Progenitor cell of endocrine pancreas (in vitro differentiated cells): ENCODE measurements at regions not wholly inside any gene's neighbourhood (a gene's known extent, or its start where the extent isn't known, plus 50 kb on each side); places are given as distances from the start of the nearest gene placed in this dataset.

ENCODE experiments used
- DNase-seq: peaks from one replicate; pipeline ENCODE4 v3.0.0; 2021; ENCODE audit warnings: low spot score; ENCODE audit not compliant: unreplicated experiment
- H3K27ac Mint-ChIP-seq: 2 replicates; pipeline ENCODE4 v1.8.0; 2021; ENCODE audit warnings: mild to moderate bottlenecking, moderate library complexity, mixed read lengths
- H3K27me3 Mint-ChIP-seq: 2 replicates; pipeline ENCODE4 v1.8.0; 2021; ENCODE audit warnings: mixed read lengths
- H3K36me3 Mint-ChIP-seq: 2 replicates; pipeline ENCODE4 v1.8.0; 2022; ENCODE audit warnings: mixed read lengths; ENCODE audit not compliant: insufficient read depth
- H3K4me1 Mint-ChIP-seq: 2 replicates; pipeline ENCODE4 v1.8.0; 2021; ENCODE audit warnings: low read depth, mixed read lengths
- H3K4me3 Mint-ChIP-seq: 2 replicates; pipeline ENCODE4 v1.8.0; 2021; ENCODE audit warnings: low read depth, mild to moderate bottlenecking, moderate library complexity, mixed read lengths
- H3K9me3 Mint-ChIP-seq: 2 replicates; pipeline ENCODE4 v1.8.0; 2021; ENCODE audit warnings: low read depth, mixed read lengths
- CTCF ChIP-seq: fragments of 200-600 bp; sonication (generic); IDR thresholded peaks from one replicate; pipeline ENCODE4 v1.5.0; 2021; ENCODE audit warnings: antibody characterized with exemption, mild to moderate bottlenecking; ENCODE audit not compliant: unreplicated experiment

GRCh38 chr1:115190540-115191170 is 101.4 kb upstream of the TSPAN2 start:
- TF ChIP-seq CTCF, result no peak
- no peak overlapping the region for H3K27ac Mint-ChIP-seq
- peaks cover 8% of the 10 kb centered on the region for H3K4me1 Mint-ChIP-seq
- DNase-seq, result no peak
- H3K27me3 Mint-ChIP-seq, result no peaks in the 10 kb centered on the region
- no peak overlapping the region for H3K4me3 Mint-ChIP-seq
- no peaks in the 10 kb centered on the region for H3K36me3 Mint-ChIP-seq
- H3K9me3 Mint-ChIP-seq, result peaks cover 6% of the 10 kb centered on the region

- Mint-ChIP-seq H3K4me1 (peaks cover 8% of the 10 kb centered on the region), H3K27me3 (no peaks in the 10 kb centered on the region), H3K9me3 (peaks cover 6% of the 10 kb centered on the region), H3K36me3 (no peaks in the 10 kb centered on the region), H3K4me3 (no peak overlapping the region), H3K27ac (no peak overlapping the region)
- DNase-seq, result no peak
- no peak for TF ChIP-seq CTCF
These were observed 100.7 kb upstream of the TSPAN2 start for GRCh38 chr1:115189814-115190539.

- peaks cover 6% of the 10 kb centered on the region for H3K9me3 Mint-ChIP-seq
- H3K27me3 Mint-ChIP-seq, result no peaks in the 10 kb centered on the region
- H3K4me1 Mint-ChIP-seq, result peaks cover 11% of the 10 kb centered on the region
- H3K27ac Mint-ChIP-seq, result no peak overlapping the region
- no peak for TF ChIP-seq CTCF
- no peak overlapping the region for H3K4me3 Mint-ChIP-seq
- DNase-seq, result no peak
- H3K36me3 Mint-ChIP-seq, result no peaks in the 10 kb centered on the region
These were observed 99.5 kb upstream of the TSPAN2 start for GRCh38 chr1:115188680-115189395.

- peaks cover 13% of the 10 kb centered on the region for H3K4me1 Mint-ChIP-seq
- H3K27me3 Mint-ChIP-seq, result no peaks in the 10 kb centered on the region
- H3K4me3 Mint-ChIP-seq, result no peak overlapping the region
- no peak overlapping the region for H3K27ac Mint-ChIP-seq
- DNase-seq, result no peak
- no peak for TF ChIP-seq CTCF
- H3K36me3 Mint-ChIP-seq, result no peaks in the 10 kb centered on the region
- peaks cover 6% of the 10 kb centered on the region for H3K9me3 Mint-ChIP-seq
These were observed 97.5 kb upstream of the TSPAN2 start for GRCh38 chr1:115186711-115187265.

- Mint-ChIP-seq H3K4me1 (peaks cover 13% of the 10 kb centered on the region), H3K4me3 (no peak overlapping the region), H3K27me3 (no peaks in the 10 kb centered on the region), H3K9me3 (peaks cover 6% of the 10 kb centered on the region), H3K27ac (no peak overlapping the region), H3K36me3 (no peaks in the 10 kb centered on the region)
- DNase-seq, result no peak
- TF ChIP-seq CTCF, result no peak
These were observed 96.0 kb upstream of the TSPAN2 start for GRCh38 chr1:115185336-115185735.
